Subcutaneous abdominal adipose tissue (tissue), 5 donors: ENCODE measurements at regions not wholly inside any gene's neighbourhood (a gene's known extent, or its start where the extent isn't known, plus 50 kb on each side); places are given as distances from the start of the nearest gene placed in this dataset.

Experiments
- H3K27ac ChIP-seq: one replicate; pipeline ENCODE4 v1.7.0; 2013; ENCODE audit warnings: low read depth, mild to moderate bottlenecking, inconsistent platforms, low read length, moderate library complexity
- H3K27me3 ChIP-seq, 5 donors: one replicate each; pipeline ENCODE4 v1.7.0; 2013; ENCODE audit warnings: low read length in 5 of 5, inconsistent platforms in 1 of 5; ENCODE audit not compliant: control insufficient read depth in 5 of 5, insufficient read depth in 4 of 5
- H3K36me3 ChIP-seq, 5 donors: one replicate each; pipeline ENCODE4 v1.7.0; 2013; ENCODE audit warnings: low read length in 5 of 5; ENCODE audit not compliant: control insufficient read depth in 5 of 5, insufficient read depth in 5 of 5
- H3K4me1 ChIP-seq, 5 donors: one replicate each; pipeline ENCODE4 v1.7.0; 2013; ENCODE audit warnings: low read length in 5 of 5, mild to moderate bottlenecking in 3 of 5, moderate library complexity in 1 of 5; ENCODE audit not compliant: control insufficient read depth in 5 of 5, insufficient read depth in 5 of 5
- H3K4me3 ChIP-seq, 5 donors: one replicate each; pipeline ENCODE4 v1.7.0; 2013; ENCODE audit warnings: low read length in 5 of 5, low read depth in 1 of 5
- H3K9ac ChIP-seq, 5 donors: one replicate each; pipeline ENCODE4 v1.7.0; 2013; ENCODE audit warnings: low read length in 5 of 5, mild to moderate bottlenecking in 4 of 5, moderate library complexity in 3 of 5
- H3K9me3 ChIP-seq, 5 donors: one replicate each; pipeline ENCODE4 v1.7.0; 2013; ENCODE audit warnings: low read length in 5 of 5; ENCODE audit not compliant: control insufficient read depth in 5 of 5
- donor health status: healthy.
- donor health status: healthy.
- donor health status: healthy.
- donor health status: healthy.
- donor health status: healthy.

- H3K36me3 ChIP-seq: peaks cover 5 to 26% (median 17%) of the 10 kb centered on the region in 5 donors
- no peaks in the 10 kb centered on the region for H3K27me3 ChIP-seq
- no peak overlapping the region for H3K27ac ChIP-seq
- no peaks in the 10 kb centered on the region for H3K4me1 ChIP-seq
- no peak overlapping the region for H3K4me3 ChIP-seq
- H3K9ac ChIP-seq: no peak overlapping the region
- no peaks in the 10 kb centered on the region for H3K9me3 ChIP-seq
Measured at GRCh38 chr20:3354247-3354646, 53.2 kb downstream of the DNAAF9 start.

GRCh38 chr20:3353646-3354045 is 53.8 kb downstream of the DNAAF9 start:
- no peak overlapping the region for H3K4me3 ChIP-seq
- no peaks in the 10 kb centered on the region for H3K4me1 ChIP-seq
- no peak overlapping the region for H3K27ac ChIP-seq
- H3K36me3 ChIP-seq: peaks cover 2 to 21% (median 12%) of the 10 kb centered on the region in 5 donors
- H3K9ac ChIP-seq: no peak overlapping the region
- no peaks in the 10 kb centered on the region for H3K9me3 ChIP-seq
- no peaks in the 10 kb centered on the region for H3K27me3 ChIP-seq

- peaks cover 5 to 30% (median 15%) of the 10 kb centered on the region in 5 donors for H3K36me3 ChIP-seq
Measured at GRCh38 chr20:3352202-3352601, 55.3 kb downstream of the DNAAF9 start.

GRCh38 chr20:3350422-3350821 is 57.0 kb downstream of the DNAAF9 start:
- H3K4me3 ChIP-seq: no peak overlapping the region
- no peak overlapping the region for H3K9ac ChIP-seq
- H3K4me1 ChIP-seq: no peaks in the 10 kb centered on the region
- no peaks in the 10 kb centered on the region for H3K9me3 ChIP-seq
- H3K36me3 ChIP-seq: peaks cover 19 to 43% (median 21%) of the 10 kb centered on the region in 5 donors
- H3K27ac ChIP-seq: no peak overlapping the region
- no peaks in the 10 kb centered on the region for H3K27me3 ChIP-seq

More at GRCh38 chr20:3352202-3352601, 55.3 kb downstream of the DNAAF9 start:
- Histone ChIP-seq H3K27ac (no peak overlapping the region), H3K4me1 (no peaks in the 10 kb centered on the region), H3K9ac (no peak overlapping the region), H3K9me3 (no peaks in the 10 kb centered on the region), H3K27me3 (no peaks in the 10 kb centered on the region), H3K4me3 (no peak overlapping the region)

- no peak overlapping the region for H3K27ac ChIP-seq
- H3K27me3 ChIP-seq: no peaks in the 10 kb centered on the region
- no peaks in the 10 kb centered on the region for H3K9me3 ChIP-seq
- H3K4me1 ChIP-seq: no peaks in the 10 kb centered on the region
- H3K36me3 ChIP-seq: peaks cover 19 to 48% (median 23%) of the 10 kb centered on the region in 5 donors
- H3K4me3 ChIP-seq: no peak overlapping the region
- no peak overlapping the region for H3K9ac ChIP-seq
Measured at GRCh38 chr20:3349786-3350185, 57.7 kb downstream of the DNAAF9 start.

- peaks cover 2 to 14% (median 10%) of the 10 kb centered on the region in 5 donors for H3K4me1 ChIP-seq
- H3K4me3 ChIP-seq: no peak overlapping the region
- H3K36me3 ChIP-seq: peaks cover 15 to 44% (median 32%) of the 10 kb centered on the region in 5 donors
Measured at GRCh38 chr20:3342766-3343165, 64.7 kb downstream of the DNAAF9 start.

GRCh38 chr20:3340443-3340842 is 67.0 kb downstream of the DNAAF9 start:
- H3K4me3 ChIP-seq: no peak overlapping the region
- H3K36me3 ChIP-seq: peaks cover 7 to 25% (median 22%) of the 10 kb centered on the region in 5 donors
- H3K9ac ChIP-seq: no peak overlapping the region
- peaks cover 2 to 14% (median 10%) of the 10 kb centered on the region in 5 donors for H3K4me1 ChIP-seq
- H3K27me3 ChIP-seq: no peaks in the 10 kb centered on the region
- H3K27ac ChIP-seq: peak overlapping the region; percentile 1
- no peaks in the 10 kb centered on the region for H3K9me3 ChIP-seq

More at GRCh38 chr20:3342766-3343165, 64.7 kb downstream of the DNAAF9 start:
- no peak overlapping the region for H3K27ac ChIP-seq
- H3K9ac ChIP-seq: no peak overlapping the region
- H3K27me3 ChIP-seq: no peaks in the 10 kb centered on the region
- H3K9me3 ChIP-seq: no peaks in the 10 kb centered on the region

GRCh38 chr20:3339571-3339970 is 67.9 kb downstream of the DNAAF9 start:
- Histone ChIP-seq H3K4me3 (no peak overlapping the region), H3K4me1 (peaks cover 2 to 14% (median 10%) of the 10 kb centered on the region in 5 donors), H3K27me3 (no peaks in the 10 kb centered on the region), H3K9me3 (no peaks in the 10 kb centered on the region), H3K27ac (no peak overlapping the region), H3K36me3 (peaks cover 10 to 26% (median 18%) of the 10 kb centered on the region in 5 donors), H3K9ac (no peak overlapping the region)

- H3K9me3 ChIP-seq: no peaks in the 10 kb centered on the region
- H3K4me1 ChIP-seq: peaks cover 2 to 14% (median 10%) of the 10 kb centered on the region in 5 donors
- H3K4me3 ChIP-seq: no peak overlapping the region
- no peaks in the 10 kb centered on the region for H3K27me3 ChIP-seq
- H3K27ac ChIP-seq: no peak overlapping the region
- H3K9ac ChIP-seq: no peak overlapping the region
- peaks cover 13 to 30% (median 19%) of the 10 kb centered on the region in 5 donors for H3K36me3 ChIP-seq
Measured at GRCh38 chr20:3339076-3339475, 68.4 kb downstream of the DNAAF9 start.

- no peaks in the 10 kb centered on the region for H3K27me3 ChIP-seq
- H3K9ac ChIP-seq: no peak overlapping the region
- no peaks in the 10 kb centered on the region for H3K9me3 ChIP-seq
- H3K36me3 ChIP-seq: peaks cover 25 to 58% (median 33%) of the 10 kb centered on the region in 5 donors
- no peak overlapping the region for H3K27ac ChIP-seq
- no peak overlapping the region for H3K4me3 ChIP-seq
- H3K4me1 ChIP-seq: peaks cover 0 to 4% (median 0%) of the 10 kb centered on the region in 5 donors
Measured at GRCh38 chr20:3334156-3334943, 73.1 kb downstream of the DNAAF9 start.
